NCI-H2081 (cell line): ENCODE measurements at regions not wholly inside any gene's neighbourhood (a gene's known extent, or its start where the extent isn't known, plus 50 kb on each side); places are given as distances from the start of the nearest gene placed in this dataset.

Experiments
- DNase-seq, 2 experiments: peaks; one replicate each; lab custom pipeline; 2025; lab: John Stamatoyannopoulos, UW

- DNase-seq, result no peak
Measured at GRCh38 chr1:239008568-239008967, 377.8 kb upstream of the CHRM3 start.

GRCh38 chr1:239006276-239006675 lies 380.1 kb upstream of the CHRM3 start:
- DNase-seq, result no peak

- no peak for DNase-seq
Measured at GRCh38 chr1:238999944-239000343, 386.4 kb upstream of the CHRM3 start.

GRCh38 chr1:238998577-238998976 lies 387.8 kb upstream of the CHRM3 start:
- no peak for DNase-seq

GRCh38 chr1:238991765-238992495 lies 394.4 kb upstream of the CHRM3 start:
- DNase-seq, result no peak

- DNase-seq, result no peak
Measured at GRCh38 chr1:238985312-238985711, 401.1 kb upstream of the CHRM3 start.

- no peak for DNase-seq
Measured at GRCh38 chr1:238982736-238983135, 403.6 kb upstream of the CHRM3 start.

GRCh38 chr1:238981317-238981933 lies 404.9 kb upstream of the CHRM3 start:
- DNase-seq, result no peak

GRCh38 chr1:238980053-238980452 lies 406.3 kb upstream of the CHRM3 start:
- no peak for DNase-seq

GRCh38 chr1:238964631-238965030 lies 421.7 kb upstream of the CHRM3 start:
- no peak for DNase-seq

GRCh38 chr1:238962941-238963340 lies 423.4 kb upstream of the CHRM3 start:
- DNase-seq, result no peak

- DNase-seq, result peak in 1 of 2 experiments; percentile 24
Measured at GRCh38 chr1:238961790-238962189, 424.6 kb upstream of the CHRM3 start.

GRCh38 chr1:238960071-238960470 lies 426.3 kb upstream of the CHRM3 start:
- DNase-seq, result no peak

- DNase-seq, result no peak
Measured at GRCh38 chr1:238955934-238956333, 430.4 kb upstream of the CHRM3 start.

GRCh38 chr1:238954865-238955264 lies 431.5 kb upstream of the CHRM3 start:
- no peak for DNase-seq

- DNase-seq, result no peak
Measured at GRCh38 chr1:238953448-238954010, 432.8 kb upstream of the CHRM3 start.

- DNase-seq, result peak; percentile 24 to 68
Measured at GRCh38 chr1:238951809-238952208, 434.6 kb upstream of the CHRM3 start.

- DNase-seq, result no peak
Measured at GRCh38 chr1:238950784-238951183, 435.6 kb upstream of the CHRM3 start.

GRCh38 chr1:238950017-238950416 lies 436.4 kb upstream of the CHRM3 start:
- no peak for DNase-seq

- no peak for DNase-seq
Measured at GRCh38 chr1:238944028-238944427, 442.3 kb upstream of the CHRM3 start.

GRCh38 chr1:238927899-238928298 lies 458.5 kb upstream of the CHRM3 start:
- DNase-seq, result no peak

GRCh38 chr1:238916828-238917227 lies 469.5 kb upstream of the CHRM3 start:
- DNase-seq, result no peak

- no peak for DNase-seq
Measured at GRCh38 chr1:238914346-238914745, 472.0 kb upstream of the CHRM3 start.
